ENCODE measurements at regions not wholly inside any gene's neighbourhood (a gene's known extent, or its start where the extent isn't known, plus 50 kb on each side); places are given as distances from the start of the nearest gene placed in this dataset.

DNA sequence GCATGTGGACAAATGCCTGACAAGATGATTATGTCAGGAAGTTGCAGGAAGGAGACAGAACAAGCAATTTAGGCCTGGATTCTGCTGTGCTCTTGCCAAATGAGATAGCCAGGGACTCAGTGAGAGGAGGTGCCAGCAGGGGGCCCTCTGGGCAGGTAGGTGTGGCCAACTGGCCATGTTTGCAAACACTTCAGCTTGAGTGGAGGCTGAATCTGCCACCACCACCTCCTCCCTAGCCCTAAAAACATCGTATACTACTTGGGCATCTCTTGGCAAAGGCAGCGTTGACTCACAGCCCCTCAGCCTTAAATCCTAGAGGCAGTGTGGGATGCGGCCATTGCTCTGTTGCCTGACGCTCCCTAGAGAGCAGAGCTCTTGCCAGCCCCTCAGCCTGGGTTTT is 95.1 kb upstream of the PLET1 start:
- DNase-seq (ENCODE audit: low read depth) = no peak

DNA sequence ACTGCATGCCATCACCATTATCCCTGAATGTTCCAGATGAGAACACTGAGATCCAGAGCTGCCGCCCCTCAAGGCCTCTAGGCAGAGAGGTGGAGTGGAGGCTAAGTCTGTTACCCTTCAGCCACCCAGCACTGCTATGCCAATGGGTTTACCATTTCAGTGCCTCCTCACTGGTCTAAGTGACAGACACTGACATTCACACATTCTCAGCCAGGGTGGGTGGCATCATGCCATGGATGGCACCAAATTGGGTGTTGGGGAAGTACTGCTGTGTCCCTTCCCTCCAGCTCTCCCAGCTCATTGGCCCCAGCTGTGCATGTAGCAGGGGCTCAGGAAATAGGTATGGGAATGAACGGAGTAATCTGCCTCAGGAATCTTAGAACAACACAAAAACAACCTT is 96.8 kb upstream of the PLET1 start:
- DNase-seq (ENCODE audit: low read depth) = no peak

DNA sequence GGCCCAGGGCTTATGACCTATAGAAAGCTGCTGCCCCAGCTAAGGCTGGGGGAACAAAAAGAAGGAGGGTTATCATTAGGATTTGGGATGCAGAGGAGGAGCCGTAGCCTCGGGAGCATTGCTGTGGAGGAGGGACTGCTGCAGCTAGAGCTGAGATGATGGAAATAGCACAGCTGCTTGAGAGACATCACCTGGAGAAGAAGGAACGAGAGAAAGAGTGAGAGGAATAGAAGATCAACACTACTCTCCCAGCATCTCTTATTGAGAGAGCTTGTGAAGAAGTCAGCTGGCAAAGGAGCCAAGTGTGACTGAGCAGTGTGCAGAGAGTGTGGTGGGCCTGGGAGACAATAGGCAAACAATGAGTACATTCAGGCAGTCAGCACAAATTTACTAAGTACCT is 100.7 kb upstream of the PLET1 start:
- no peak for DNase-seq (ENCODE audit: low read depth)

DNA sequence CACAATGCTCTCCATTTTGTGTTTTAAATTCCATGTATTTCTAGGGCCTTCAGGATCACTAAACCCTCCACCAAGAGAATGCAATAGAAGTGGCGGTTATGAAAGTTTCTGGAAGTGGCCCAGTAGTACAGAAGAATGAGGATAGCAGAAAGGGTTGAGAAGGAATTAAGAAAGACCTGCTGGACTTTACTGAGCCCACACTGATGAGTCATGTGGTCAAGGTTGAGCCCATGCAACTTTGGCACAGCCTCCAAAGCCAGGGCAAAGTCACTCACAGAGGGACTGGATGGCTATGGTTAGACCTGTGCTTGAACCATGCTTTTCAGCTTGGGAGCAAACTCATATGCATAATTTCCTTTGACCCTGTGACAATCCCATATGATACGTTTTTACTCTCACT is 102.9 kb upstream of the PLET1 start:
- no peak for DNase-seq (ENCODE audit: low read depth)

DNA sequence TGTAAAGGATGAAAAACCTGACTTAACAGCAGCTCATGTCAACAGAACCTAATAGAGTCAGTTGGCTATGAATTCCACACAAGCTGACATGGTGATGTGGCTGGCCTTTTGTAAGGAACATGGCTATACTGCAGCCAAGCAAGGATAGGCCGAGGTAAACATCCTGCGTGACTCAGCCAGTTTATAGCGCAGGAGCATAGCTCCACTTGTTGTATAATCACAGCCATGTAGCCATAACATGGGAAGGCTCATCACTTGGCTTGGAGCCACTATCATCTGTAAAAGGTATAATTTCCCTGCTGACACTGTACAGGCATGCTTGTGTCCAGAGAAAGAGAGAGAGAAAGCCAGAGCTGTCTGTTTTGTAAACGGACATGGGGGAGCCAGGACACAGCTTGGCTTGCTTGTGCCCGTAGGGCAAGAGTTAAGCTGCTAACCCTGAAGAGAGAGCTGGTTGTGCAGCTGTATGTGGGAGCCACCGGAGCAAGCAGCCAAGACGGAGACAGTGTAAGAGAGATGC is 104.4 kb upstream of the PLET1 start:
- DNase-seq (ENCODE audit: low read depth) = no peak

DNA sequence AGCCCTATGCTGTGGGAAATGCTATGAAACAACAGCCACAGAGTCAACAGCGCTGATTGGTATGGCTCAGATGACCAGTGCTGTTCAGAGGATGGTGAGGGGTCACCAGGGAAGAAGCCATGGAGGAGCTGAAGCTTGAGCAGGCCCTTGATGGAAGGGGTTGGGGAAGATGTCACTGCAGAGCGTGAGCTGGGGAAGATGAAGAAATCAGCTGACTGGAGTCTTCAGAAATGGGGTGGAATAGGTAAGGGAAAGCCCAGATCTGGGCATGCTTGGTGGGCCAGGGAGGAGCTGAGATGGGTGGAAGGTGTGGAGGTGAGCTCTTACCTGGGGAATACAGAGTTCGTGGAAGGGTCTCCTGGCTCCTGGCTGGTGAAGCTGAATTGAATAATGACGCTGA is 105.4 kb upstream of the PLET1 start:
- no peak for DNase-seq (ENCODE audit: low read depth)

DNA sequence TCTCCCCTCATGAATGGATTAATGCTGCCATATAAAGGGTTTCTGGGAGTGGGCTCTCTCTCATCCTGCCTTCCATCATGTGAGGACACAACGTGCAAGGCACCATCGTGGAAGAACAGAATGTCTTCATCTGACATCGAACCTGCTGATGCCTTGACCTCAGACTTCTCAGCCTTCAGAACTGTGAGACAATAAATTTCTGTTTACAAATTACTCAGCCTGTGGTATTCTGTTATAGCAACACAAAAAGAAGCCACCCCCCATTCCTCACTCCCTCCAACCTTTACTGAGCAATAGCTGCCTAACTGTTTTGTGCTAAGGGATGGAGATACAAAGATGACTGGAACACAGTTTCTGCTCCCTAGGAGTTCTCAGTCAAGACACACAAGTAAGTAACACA is 106.1 kb upstream of the PLET1 start:
- DNase-seq (ENCODE audit: low read depth) = no peak

DNA sequence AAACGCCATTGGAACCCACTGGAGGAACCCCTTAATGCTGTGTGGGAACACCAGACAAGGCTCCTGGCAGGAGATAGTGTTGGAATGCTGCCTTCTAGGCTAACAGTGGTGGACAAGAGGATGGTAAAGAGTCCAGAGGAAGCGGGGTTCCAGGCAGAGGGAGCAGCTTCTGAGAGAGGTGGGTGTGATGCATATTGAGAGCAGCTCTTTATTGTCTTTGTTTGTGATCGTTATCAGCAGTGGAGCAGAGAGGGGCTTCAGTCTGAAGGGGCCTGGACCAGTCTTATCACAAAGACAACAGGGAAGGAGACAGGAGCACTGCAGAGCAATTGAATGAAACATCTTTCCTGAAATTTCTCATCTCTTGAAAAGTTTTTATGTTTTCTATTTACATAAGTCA is 106.8 kb upstream of the PLET1 start:
- DNase-seq (ENCODE audit: low read depth) = no peak

DNA sequence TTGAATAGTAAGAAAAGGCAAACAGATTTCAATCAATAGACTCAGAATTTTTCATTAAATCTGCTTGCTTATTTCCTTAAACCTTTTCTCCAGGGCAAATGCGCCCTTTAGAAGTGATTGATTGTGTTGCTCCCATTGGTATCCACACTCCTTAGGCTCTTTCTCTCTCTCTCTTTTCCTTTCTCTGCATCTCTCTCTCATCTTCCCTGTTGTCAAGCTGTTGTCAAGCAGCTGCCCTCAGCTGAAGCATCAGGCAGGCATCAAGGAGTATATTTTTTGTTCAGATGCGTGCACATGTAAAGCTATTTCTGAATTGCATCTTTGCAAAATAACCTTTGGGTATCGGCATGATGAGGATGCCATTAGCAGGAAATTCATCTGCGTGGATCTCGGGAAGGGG is 107.2 kb upstream of the PLET1 start:
- no peak for DNase-seq (ENCODE audit: low read depth)

DNA sequence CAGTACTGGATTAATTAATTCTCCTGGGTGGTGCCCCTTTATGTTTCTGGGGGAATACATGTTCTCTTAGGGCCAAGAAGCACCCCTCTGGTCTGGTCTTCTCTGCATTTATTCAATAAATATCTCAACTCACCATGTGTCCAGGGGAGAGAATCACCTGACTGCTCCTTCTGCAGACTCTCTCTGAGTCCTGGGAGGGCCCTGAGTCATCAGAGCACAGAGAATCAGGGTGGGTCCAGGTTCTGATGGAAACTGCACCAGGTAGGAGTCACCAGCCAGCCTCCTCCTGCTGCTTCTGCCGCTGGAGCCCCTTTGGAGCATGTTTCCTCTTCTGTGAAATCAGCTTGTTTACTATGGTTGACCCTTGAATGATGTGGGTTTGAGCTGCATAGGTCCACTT is 107.7 kb upstream of the PLET1 start:
- no peak for DNase-seq (ENCODE audit: low read depth)

DNA sequence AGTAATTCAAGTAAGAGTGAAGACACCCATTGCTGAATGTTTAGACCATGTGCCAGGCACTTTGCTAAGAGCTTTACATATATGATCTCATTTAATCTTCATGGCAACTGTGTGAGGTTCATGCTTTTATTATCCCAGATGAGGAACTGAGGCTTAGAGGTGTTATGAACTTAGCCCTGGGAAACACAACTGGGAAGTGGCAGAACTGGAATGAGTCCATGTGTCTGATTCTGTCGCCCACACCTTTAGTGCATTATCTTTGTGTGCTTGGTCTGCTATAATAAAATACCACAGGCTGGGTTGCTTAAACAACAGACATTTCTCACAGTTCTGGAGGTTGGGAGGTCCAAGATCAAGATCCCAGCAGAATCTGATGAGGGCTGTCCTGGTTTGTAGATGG is 108.7 kb upstream of the PLET1 start:
- no peak for DNase-seq (ENCODE audit: low read depth)

DNA sequence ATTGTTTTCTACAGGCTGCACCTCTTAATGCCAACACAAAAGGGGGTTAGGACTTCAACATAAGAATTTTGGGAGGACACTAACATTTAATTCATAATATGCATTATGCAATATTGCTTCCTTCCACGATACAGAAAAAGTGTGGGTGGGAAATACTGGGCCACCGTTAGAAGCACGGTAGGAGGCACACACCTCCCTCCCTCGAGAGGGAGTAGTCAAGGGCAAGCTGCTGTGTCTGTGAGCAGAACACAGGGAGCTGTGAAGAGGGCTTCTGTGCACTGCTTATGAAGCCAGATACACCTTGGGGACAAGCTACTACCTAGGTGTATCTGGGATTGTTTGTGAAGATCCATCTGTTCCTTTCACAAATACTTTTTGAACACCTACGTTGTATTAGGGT is 109.3 kb upstream of the PLET1 start:
- DNase-seq (ENCODE audit: low read depth) = no peak

DNA sequence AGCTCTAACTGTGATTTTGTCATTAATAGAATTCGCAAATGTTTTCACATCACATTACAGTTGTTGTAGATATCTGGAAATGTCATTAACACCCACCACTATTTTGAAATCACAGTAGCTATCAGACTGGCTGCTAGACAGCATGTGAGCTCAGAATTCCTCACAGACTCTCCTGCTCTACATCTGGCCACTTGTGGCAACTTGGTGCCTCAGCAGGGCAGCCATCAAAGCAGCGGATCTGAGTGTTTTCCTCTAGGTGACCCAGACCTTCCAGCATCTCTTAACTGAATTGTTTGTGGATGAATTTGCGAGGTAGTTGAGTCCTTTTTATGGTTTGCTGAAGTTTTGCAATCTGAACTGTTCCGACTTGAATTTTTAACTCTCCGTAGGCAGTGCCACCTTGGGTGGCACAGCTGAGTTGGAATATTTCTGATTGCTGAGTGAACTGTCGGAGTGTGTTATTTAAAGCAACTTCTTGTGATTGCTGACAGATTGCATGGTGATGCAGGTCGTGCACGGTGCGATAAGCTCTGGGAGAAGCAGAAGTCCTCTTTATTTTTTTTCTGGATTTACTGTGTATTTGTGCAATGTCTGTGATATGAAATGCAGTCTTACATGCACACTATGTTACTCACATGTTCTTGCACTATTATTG is 114.0 kb upstream of the PLET1 start:
- no peak for DNase-seq (ENCODE audit: low read depth)

DNA sequence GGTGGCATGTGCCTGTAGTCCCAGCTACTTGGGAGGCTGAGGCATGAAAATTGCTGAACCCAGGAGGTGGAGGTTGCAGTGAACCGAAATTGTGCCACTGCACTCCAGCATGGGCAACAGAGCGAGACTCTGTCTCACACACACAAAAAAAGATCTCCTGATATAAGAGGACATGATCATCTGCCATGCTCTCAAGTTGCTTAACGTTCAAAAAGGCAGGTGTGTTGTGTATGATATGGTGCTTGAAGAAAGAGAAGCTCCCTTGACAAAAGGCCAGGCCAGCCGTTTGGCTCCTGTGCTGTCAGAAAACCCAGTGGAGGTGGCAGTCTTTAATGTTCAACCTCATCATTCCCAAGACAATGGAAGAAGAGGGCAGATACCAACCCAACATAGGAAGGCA is 117.3 kb upstream of the PLET1 start:
- DNase-seq (ENCODE audit: low read depth) = no peak

DNA sequence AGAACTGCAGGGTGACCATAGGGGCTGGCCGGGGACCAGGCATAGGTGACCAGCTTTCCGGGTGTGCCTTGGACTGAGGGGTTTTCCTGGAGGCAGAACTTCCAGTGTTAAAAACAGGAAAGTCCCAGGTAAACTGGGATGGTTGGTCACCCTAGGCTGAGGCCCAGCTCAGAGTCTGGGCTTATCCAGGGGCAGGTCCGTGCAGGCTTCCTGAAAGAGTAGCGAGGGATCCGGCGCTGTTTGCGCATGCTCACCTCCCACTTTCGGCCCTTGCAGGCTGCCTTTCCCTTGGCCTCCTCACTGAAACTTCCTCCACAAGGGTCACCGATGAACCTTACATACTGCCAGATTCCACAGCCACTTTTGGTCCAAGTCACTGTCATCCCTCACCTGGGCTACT is 119.8 kb upstream of the PLET1 start:
- DNase-seq (ENCODE audit: low read depth) = no peak

DNA sequence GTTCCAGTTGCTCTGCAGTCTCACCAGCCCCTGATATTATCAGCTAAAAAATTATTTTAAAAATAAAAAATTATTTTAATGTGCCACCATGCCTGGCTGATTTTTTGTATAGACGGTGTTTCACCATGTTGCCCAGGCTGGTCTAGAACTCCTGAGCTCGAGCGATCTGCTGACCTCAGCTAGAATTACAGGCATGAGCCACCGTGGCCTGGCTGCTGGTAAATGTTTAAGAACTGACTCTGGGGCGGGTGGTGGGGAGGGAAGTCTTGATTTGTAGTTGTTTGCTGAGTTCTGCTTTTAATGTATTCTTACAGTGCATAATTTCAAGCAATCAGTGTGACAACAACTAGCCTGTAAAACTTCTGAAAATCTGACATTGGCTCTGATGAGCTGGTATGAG is 120.9 kb upstream of the PLET1 start:
- DNase-seq (ENCODE audit: low read depth) = no peak

DNA sequence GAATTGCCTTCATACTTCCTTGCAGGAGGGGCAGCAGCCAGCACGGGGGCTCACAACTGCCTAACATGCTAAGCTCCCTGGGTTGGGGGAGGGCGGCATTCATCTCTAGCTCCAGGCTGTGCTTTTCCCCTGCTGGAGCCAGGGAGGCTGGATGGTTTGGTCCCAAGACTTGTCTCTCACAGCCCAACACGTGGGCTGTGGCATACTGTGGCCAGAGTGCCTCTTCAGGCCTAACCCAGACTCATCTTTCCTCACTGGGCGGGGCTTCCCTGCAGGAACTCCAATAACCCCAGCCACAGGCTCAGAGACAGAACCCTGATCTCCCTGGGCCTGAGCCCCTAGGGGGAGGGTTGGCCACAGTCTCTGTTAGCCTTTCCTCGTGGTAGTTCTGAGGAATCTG is 121.9 kb upstream of the PLET1 start:
- DNase-seq (ENCODE audit: low read depth) = no peak

DNA sequence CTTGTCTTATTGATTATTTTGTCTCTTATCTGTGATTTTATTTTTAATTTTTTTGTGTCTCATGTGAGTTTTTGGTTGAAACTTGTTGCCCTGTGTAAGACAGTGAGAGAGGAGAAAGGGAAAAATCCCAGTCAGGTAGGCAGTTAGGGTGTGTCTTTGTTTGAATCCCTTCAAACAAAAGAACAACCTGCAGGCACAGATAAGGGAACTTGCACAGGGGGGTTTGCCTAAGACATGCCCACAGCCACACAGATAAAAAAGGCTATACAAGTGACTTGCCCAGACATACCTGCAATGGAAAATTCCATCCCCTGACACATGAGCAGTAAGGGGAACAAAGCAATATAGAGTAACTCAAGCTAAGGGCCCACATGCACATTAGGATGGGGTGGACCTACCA is 127.8 kb upstream of the PLET1 start:
- no peak for DNase-seq (ENCODE audit: low read depth)

DNA sequence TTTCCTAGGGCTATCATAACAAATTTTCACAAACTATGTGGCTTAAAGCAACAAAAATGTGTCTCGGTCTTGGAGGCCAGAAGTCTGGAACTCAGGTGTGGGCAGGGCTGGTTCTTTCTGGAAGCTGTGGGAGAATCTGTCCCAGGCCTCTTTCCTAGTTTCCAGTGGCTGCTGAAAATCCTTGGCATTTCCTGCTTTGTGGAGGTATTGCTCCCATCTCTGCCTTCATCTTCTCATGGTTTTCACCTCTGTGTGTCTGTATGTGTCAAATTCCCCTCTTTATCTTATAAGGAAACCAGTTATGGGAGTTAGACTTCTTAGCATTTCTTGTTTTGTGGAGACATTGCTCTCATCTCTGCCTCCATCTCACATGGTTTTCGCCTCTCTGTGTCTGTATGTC is 130.4 kb upstream of the PLET1 start:
- no peak for DNase-seq (ENCODE audit: low read depth)

DNA sequence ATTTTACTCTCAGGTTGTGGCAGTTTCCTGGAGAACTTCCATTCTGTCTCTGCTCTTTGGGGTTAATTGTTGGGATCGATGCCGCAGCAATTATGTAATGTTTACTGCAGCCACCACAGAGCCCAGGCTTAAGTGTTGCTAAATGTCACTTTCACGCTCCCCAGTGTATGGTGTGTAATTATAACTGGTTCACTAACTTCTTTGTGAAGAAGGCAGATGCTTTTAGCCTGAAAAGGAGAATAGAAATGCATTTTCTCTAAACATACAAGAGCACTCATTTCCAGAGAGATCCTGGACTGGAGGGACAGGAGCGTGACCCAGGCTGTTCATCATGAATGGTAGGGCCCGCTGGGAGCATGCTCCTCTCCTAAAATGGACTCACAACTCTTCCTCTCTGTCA is 132.2 kb upstream of the PLET1 start:
- DNase-seq (ENCODE audit: low read depth) = no peak

DNA sequence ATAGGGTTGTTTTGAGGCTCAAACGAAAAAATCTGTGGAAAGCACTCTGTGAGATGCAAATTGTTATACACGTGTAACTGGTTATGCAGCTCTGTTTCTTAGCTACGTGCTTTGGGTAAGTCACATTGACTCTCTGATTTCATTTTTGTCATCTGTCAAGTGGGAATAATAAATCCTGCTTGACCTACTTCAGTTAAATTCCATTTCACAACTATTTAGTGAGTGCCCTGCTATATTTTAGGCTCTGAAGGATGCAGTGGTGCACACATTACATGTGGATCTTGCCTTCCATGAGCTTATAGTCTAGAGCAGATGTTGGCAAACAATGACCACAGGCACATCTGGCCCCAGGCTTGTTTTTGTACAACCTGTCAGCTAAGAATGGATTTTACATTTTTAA is 133.6 kb upstream of the PLET1 start:
- DNase-seq (ENCODE audit: low read depth) = no peak

DNA sequence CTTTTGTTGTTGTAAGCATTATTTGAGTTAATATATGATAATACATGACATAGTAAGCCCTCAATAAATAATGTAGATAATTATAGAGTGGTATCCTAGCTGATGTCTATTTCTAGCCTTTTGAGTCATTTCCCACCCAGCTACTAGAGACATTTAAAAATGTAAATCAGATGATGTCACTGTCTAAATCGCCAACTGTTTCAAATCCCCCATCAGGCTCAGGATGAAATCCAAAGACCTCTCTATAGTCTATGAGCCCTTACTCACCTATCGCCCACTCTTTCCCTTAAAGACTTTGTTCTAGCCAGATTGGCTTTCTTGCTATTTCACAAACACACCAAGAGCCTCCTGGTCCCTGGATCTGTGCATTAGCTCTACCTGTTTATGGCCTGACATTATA is 135.4 kb upstream of the PLET1 start:
- DNase-seq (ENCODE audit: low read depth) = no peak

DNA sequence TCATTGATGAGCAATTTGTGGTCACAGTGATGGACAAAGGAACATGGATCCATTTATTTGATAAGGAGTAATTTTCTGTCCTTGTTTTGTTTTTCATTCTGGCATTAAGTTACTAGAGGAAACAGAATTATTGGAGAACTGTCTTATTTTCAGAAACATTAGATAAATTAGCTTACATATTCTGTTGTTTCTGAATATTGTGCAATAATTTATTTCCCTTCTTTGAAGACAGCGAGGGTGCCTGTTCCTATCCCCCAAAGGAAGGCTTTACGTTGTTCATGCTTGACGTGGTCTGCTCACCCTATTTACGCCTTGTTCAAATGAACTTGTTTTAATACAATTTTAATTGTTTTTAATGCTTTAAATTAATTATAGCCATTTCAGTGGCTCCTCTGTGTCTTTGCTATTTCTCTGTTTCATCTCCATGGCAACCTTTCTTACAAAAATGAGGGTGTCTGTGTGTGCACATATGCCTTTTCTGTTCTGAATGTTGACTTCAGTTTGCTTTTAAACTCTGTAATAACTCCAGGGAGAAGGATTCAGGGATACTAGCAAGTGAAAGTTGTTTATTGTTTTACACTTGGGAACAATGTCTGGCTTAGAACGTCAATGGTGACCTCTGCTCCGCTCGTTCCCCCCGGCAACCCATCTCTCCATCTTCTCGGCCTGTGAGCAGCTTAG is 138.3 kb upstream of the PLET1 start:
- no peak for DNase-seq (ENCODE audit: low read depth)

DNA sequence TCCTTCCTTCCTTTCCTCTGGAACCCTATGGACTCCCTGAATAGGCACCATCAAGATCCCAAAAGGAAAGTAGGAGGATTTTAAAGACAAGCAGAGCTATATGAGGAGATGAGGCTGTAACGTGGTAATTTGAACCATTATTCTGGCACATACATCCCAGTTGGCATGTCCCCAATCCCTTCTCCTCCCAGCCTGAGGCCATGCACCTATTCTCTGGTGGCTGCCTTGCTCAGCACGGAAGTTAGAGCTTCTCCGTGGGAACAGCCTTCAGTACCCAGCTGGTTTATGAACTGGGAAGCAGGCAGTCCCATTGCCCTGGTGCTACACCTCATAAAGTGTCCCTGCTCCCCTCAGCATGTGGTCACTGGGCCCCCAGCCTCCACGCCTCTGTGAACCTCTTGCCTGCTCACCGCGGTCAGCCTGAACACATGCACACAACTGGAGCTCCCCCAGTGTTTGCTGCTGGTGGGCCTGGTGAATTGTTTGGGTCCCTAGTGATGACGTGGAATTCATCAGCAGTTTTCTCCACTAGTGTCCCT is 139.9 kb upstream of the PLET1 start:
- no peak for DNase-seq (ENCODE audit: low read depth)
